Breast epithelium (tissue), 4 donors: ENCODE measurements at regions not wholly inside any gene's neighbourhood (a gene's known extent, or its start where the extent isn't known, plus 50 kb on each side); places are given as distances from the start of the nearest gene placed in this dataset.
A peak's percentile ranks its signal among the peaks of the same experiment; 100 is the strongest.

ENCODE experiments used
- DNase-seq, 2 donors: peaks; one replicate each; pipeline ENCODE4 v3.0.0-alpha.2; 2019; ENCODE audit warnings: low spot score in 2 of 2
- H3K27ac ChIP-seq, 2 donors: fragments of 200-600 bp; sonication (generic) in 1 of 2; one replicate each; pipeline ENCODE4 v1.5.1; 2016 to 2019; ENCODE audit warnings: mild to moderate bottlenecking in 1 of 2
- H3K27me3 ChIP-seq, 2 donors: fragments of 200-600 bp; sonication (generic) in 1 of 2; one replicate each; pipeline versions ENCODE4 v1.5.1 to v1.6.0; 2017 to 2019; ENCODE audit warnings: control low read depth in 1 of 2, mild to moderate bottlenecking in 1 of 2
- H3K36me3 ChIP-seq: fragments of 200-600 bp; one replicate; pipeline ENCODE4 v1.5.1; 2019
- H3K4me1 ChIP-seq, 2 donors: fragments of 200-600 bp; sonication (generic); one replicate each; pipeline ENCODE4 v1.5.1; 2016 to 2019; ENCODE audit warnings: control low read depth in 1 of 2
- H3K4me3 ChIP-seq, 3 donors: fragments of 200-600 bp; sonication (generic); 1 replicate in 2 of 3; 2 replicates in 1 of 3; pipeline ENCODE4 v1.5.1; 2016 to 2019; ENCODE audit warnings: mild to moderate bottlenecking in 3 of 3, moderate library complexity in 2 of 3
- H3K9me3 ChIP-seq, 2 donors: fragments of 200-600 bp; sonication (generic) in 1 of 2; one replicate each; pipeline ENCODE4 v1.5.1; 2016 to 2019; ENCODE audit warnings: control low read depth in 1 of 2
- POLR2A ChIP-seq: fragments of 450-650 bp; IDR thresholded peaks from one replicate; pipeline ENCODE4 v1.6.1; 2016; ENCODE audit warnings: antibody characterized with exemption, mild to moderate bottlenecking, moderate library complexity
- POLR2AphosphoS5 ChIP-seq, 3 donors: sonication (generic); formaldehyde crosslinking; IDR thresholded peaks; one replicate each; pipeline ENCODE4 v1.6.1; 2017; ENCODE audit warnings: antibody characterized with exemption in 3 of 3
- intact Hi-C: fragments of 100-400 bp; cut with DNase I; formaldehyde crosslinking; loops from one replicate; pipeline ENCODE4 v1.15.1; 2023; ENCODE audit warnings: low total_unique reads
- TF ChIP-seq, protein P1 (sequence below), 3 donors: fragments of 450-650 bp; IDR thresholded peaks; one replicate each; pipeline ENCODE4 v1.5.1; 2016 to 2017; ENCODE audit warnings: antibody characterized with exemption in 3 of 3, mild to moderate bottlenecking in 3 of 3, moderate library complexity in 3 of 3

DNA sequence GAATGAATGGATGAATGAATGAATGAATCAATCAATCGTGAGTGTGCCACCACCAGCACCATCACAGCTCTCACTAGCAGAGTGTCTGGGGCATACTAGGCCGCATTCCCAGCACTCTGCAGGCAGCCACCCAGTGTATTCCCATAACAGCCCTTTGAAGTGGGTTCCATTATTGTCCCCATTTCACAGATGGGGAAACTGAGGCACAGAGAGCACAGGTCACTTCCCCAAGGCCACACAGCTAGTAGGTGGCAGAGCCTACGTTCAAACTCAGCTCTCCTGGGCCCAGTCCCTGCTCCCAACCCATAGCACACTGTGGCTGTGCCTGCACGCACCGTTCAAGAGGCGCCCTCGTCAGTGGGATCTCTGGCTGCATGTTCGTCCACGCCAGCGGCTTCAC, 88.1 kb downstream of the RFLNA start:
- no peak for TF ChIP-seq POLR2A
- TF ChIP-seq, protein P1, sequence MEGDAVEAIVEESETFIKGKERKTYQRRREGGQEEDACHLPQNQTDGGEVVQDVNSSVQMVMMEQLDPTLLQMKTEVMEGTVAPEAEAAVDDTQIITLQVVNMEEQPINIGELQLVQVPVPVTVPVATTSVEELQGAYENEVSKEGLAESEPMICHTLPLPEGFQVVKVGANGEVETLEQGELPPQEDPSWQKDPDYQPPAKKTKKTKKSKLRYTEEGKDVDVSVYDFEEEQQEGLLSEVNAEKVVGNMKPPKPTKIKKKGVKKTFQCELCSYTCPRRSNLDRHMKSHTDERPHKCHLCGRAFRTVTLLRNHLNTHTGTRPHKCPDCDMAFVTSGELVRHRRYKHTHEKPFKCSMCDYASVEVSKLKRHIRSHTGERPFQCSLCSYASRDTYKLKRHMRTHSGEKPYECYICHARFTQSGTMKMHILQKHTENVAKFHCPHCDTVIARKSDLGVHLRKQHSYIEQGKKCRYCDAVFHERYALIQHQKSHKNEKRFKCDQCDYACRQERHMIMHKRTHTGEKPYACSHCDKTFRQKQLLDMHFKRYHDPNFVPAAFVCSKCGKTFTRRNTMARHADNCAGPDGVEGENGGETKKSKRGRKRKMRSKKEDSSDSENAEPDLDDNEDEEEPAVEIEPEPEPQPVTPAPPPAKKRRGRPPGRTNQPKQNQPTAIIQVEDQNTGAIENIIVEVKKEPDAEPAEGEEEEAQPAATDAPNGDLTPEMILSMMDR (IDR thresholded peaks at IDR 0.05), result no peak
- TF ChIP-seq POLR2AphosphoS5 (IDR thresholded peaks at IDR 0.05), result no peak
- Histone ChIP-seq H3K4me1 (peaks cover 28 to 32% of the 10 kb centered on the region in 2 donors), H3K27me3 (no peaks in the 10 kb centered on the region), H3K9me3 (no peaks in the 10 kb centered on the region), H3K27ac (peak overlapping the region; percentile 81 to 94), H3K36me3 (no peaks in the 10 kb centered on the region), H3K4me3 (no peak overlapping the region)
- intact Hi-C loops, result no loop called here
- DNase-seq, result no peak

DNA sequence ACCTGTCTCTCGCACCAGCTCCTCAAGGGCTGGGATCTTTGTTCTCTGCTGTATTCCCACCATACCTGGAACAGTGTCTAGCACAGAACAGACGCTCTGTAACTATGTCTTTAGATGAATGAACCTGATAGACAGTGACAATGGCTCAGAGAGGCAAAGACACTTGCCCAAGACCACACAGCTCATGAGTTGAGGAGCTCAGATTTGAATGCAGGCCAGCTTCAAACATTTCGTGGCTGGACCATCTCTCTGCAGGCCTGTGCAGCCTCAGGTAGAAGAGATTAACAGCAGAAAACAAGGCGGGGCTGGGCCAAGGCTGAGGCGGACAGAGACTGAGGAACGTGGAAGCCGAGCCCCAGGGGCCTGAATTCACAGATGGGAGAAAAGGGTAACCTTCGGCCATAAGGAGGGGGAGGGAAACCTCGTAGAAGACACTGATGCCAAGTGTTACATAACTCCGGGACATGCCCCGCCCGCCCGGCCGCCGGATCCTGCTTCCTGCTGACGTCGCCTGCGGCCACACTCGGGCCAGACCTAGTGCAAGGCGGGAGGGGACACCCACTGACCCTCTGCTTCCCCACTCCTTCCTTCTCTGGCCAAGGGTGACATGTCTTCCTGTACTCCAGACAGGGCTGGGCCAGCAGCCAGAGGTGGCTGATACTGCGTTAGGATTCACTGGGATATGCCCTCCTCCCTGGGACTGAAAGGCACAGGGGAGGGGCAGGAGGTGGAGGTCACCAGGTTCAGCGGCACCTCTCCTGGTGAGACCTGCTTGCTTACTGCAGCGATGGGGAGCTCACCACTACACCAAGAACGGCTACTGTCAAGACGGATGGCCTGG, 86.8 kb downstream of the RFLNA start:
- Histone ChIP-seq H3K4me3 (peak overlapping the region in 1 of 3 donors; percentile 24), H3K27me3 (no peaks in the 10 kb centered on the region), H3K36me3 (no peaks in the 10 kb centered on the region), H3K4me1 (peaks cover 28 to 32% of the 10 kb centered on the region in 2 donors), H3K9me3 (no peaks in the 10 kb centered on the region), H3K27ac (peak overlapping the region; percentile 81 to 94)
- DNase-seq, result peak; percentile 91 to 95
- TF ChIP-seq, protein P1 (IDR thresholded peaks at IDR 0.05), result no peak
- TF ChIP-seq POLR2AphosphoS5 (IDR thresholded peaks at IDR 0.05), result peak; percentile 85 to 95 (median 94)
- intact Hi-C loops, result no loop called here

DNA sequence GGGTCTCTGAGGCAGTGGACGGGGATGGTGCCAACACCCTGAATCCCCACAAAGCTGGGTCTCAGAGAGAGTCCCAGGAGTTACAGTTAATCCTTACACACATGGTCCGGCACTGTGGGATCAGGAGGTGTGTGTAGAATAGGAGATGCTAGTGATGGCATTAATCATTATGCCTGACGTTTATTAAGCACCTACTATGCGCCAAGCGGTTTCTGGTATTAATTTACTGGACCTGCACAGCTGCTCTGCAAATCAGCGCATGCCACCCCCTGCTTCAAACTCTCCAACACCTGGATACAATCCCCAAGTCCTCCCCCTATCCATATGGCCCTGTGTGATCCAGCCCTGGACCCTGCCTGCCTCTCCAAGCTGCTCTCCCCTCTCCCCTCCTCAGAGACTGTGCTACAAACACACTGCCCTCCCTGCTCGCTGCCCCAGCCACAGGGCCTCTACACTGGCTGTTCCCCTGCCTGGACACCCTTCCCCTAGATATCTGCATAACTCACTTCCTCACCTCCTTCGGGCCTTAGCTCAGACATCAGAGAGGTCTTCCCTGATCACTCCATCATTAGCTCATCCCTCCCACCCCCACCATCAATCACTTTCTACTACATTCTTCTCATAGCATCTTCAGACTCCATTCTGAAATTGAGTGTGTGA, 86.0 kb downstream of the RFLNA start:
- Histone ChIP-seq H3K9me3 (no peaks in the 10 kb centered on the region), H3K4me1 (peaks cover 28 to 32% of the 10 kb centered on the region in 2 donors), H3K36me3 (no peaks in the 10 kb centered on the region), H3K4me3 (peak overlapping the region in 1 of 3 donors; percentile 43), H3K27me3 (no peaks in the 10 kb centered on the region), H3K27ac (peak overlapping the region; percentile 81 to 94)
- intact Hi-C loops, result no loop called here
- TF ChIP-seq POLR2A (no peak), POLR2AphosphoS5 (IDR thresholded peaks at IDR 0.05) (no peak)
- TF ChIP-seq, protein P1 (IDR thresholded peaks at IDR 0.05), result no peak
- no peak for DNase-seq

DNA sequence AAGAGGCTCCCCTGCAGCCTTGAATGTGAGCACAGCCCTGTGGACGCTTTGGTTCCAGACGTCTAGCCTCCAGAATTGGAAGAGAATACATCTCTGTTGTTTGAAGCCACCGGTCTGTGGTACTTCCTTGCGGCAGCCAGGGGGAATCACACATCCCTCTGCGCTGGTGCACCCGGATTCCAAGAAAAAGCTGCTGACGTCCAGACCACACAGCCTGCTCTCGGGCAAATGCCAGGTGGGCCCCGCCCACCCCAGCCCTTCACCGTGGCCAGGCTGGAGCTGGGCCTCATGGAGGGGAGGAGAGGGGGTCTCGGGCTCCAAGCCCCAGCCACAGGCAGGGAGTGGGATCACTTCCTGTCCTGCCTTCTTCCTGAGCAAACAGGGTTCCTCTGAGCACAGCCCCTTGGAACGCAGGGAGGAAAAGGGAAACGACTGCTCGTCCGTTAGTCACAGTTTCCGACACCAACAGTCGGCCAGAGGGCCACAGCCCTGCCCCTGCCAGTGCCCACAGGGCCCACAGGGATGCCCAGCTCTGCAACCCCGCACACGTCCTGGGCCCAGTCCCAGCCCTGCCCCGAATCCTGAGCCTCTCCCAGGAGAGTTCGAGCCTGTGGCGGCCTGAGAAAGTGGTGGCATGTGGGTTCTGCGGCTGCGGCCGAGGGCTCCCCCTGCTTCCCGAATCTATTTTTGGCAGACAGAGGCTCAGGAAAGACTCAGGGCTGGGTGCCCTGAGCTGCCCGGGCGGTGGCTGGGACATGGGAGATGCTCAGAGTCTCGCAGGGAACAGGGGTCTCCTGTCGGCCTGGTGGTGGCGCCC, 85.3 kb downstream of the RFLNA start:
- intact Hi-C loops, result no loop called here
- TF ChIP-seq POLR2AphosphoS5 (IDR thresholded peaks at IDR 0.05) (peak; percentile 37 to 82 (median 80)), POLR2A (no peak)
- TF ChIP-seq, protein P1 (IDR thresholded peaks at IDR 0.05), result peak; percentile 33 to 78 (median 60)
- peak in 1 of 2 donors; percentile 71 for DNase-seq
- H3K9me3 ChIP-seq, result no peaks in the 10 kb centered on the region
- H3K4me3 ChIP-seq, result peak overlapping the region in 1 of 3 donors; percentile 43
- no peaks in the 10 kb centered on the region for H3K36me3 ChIP-seq
- no peaks in the 10 kb centered on the region for H3K27me3 ChIP-seq
- H3K27ac ChIP-seq, result peak overlapping the region; percentile 81 to 94
- H3K4me1 ChIP-seq, result peaks cover 28 to 32% of the 10 kb centered on the region in 2 donors
